A549 (cell line): ENCODE measurements at regions not wholly inside any gene's neighbourhood (a gene's known extent, or its start where the extent isn't known, plus 50 kb on each side); places are given as distances from the start of the nearest gene placed in this dataset.

Experiments
- ATAC-seq, 2 experiments: fragments of 200-7000 bp in 1 of 2; fragments of >200 bp in 1 of 2; cut with Nextera tagmentation in 1 of 2; cut with Tn5 transposase in 1 of 2; 3 replicates each; pipeline versions ENCODE4 v1.8.0 to v1.9.1; 2018 to 2020; ENCODE audit warnings: mild to moderate bottlenecking in 1 of 2, moderate library complexity in 1 of 2
- CTCF ChIA-PET: fragments of 300-600 bp; sonication (Branson Sonifier 250); formaldehyde crosslinking; extraction: SDS; loops from one replicate; lab custom pipeline; 2021; ENCODE audit warnings: antibody characterized with exemption, inconsistent platforms; lab: Yijun Ruan, JAX
- POLR2A ChIA-PET: fragments of 350-600 bp; formaldehyde crosslinking; extraction: SDS; loops from one replicate; lab custom pipeline; 2021; ENCODE audit warnings: antibody characterized with exemption, inconsistent platforms; lab: Yijun Ruan, JAX
- DNase-seq, 2 experiments: peaks; one replicate each; pipeline versions ENCODE4 v3.0.0 to v3.0.0-alpha.2; 2011 to 2016; ENCODE audit warnings: low read depth in 1 of 2, low spot score in 1 of 2
- FAIRE-seq: peaks from 2 replicates; lab custom pipeline; 2011; peaks lifted over from hg19 to GRCh38; lab: Jason Lieb, UNC
- H3K27ac ChIP-seq, 2 experiments: fragments of >200 bp; sonication (Bioruptor Twin); formaldehyde crosslinking; 3 replicates each; pipeline ENCODE4 v1.5.1; 2016 to 2017
- H3K4me1 ChIP-seq: fragments of >200 bp; sonication (Bioruptor Twin); formaldehyde crosslinking; 3 replicates; pipeline ENCODE4 v1.6.1; 2016
- H3K4me2 ChIP-seq: fragments of >200 bp; sonication (Bioruptor Twin); formaldehyde crosslinking; 3 replicates; pipeline ENCODE4 v1.6.1; 2016
- H3K4me3 ChIP-seq: fragments of >200 bp; sonication (Bioruptor Twin); formaldehyde crosslinking; 3 replicates; pipeline ENCODE4 v1.5.1; 2016
- H3K9me3 ChIP-seq: fragments of >200 bp; sonication (Bioruptor Twin); formaldehyde crosslinking; 3 replicates; pipeline ENCODE4 v1.6.1; 2016
- BHLHE40 ChIP-seq: IDR thresholded peaks from 2 replicates; pipeline ENCODE4 v1.6.1; 2012; ENCODE audit warnings: low read depth, low read length, inconsistent platforms
- CBX2 ChIP-seq: fragments of 200-600 bp; sonication (generic); IDR thresholded peaks from 2 replicates; pipeline ENCODE4 v1.6.1; 2016; ENCODE audit warnings: low read depth, mild to moderate bottlenecking, borderline replicate concordance
- CBX8 ChIP-seq: fragments of 200-600 bp; sonication (generic); IDR thresholded peaks from 2 replicates; pipeline ENCODE4 v1.6.1; 2016
- CHD2 ChIP-seq: fragments of 150-350 bp; IDR thresholded peaks from 2 replicates; pipeline ENCODE4 v1.6.1; 2014; ENCODE audit warnings: low read length; ENCODE audit not compliant: partially characterized antibody
- CHD4 ChIP-seq: fragments of 200-600 bp; sonication (generic); IDR thresholded peaks from 2 replicates; pipeline ENCODE4 v1.6.1; 2016; ENCODE audit warnings: antibody characterized with exemption, mild to moderate bottlenecking, borderline replicate concordance
- EP300 ChIP-seq, 2 experiments: fragments of >200 bp; sonication (Bioruptor Twin); formaldehyde crosslinking; IDR thresholded peaks; 2 replicates in 1 of 2; 3 replicates in 1 of 2; pipeline ENCODE4 v1.6.1; 2016 to 2017
- FOSL2 ChIP-seq, 2 experiments: fragments of 450-650 bp in 1 of 2; fragments of >200 bp in 1 of 2; sonication (Bioruptor Twin) in 1 of 2; formaldehyde crosslinking; IDR thresholded peaks; 2 replicates each; pipeline versions ENCODE4 v1.5.0 to v1.6.1; 2016 to 2020; ENCODE audit warnings: mild to moderate bottlenecking in 1 of 2, moderate library complexity in 1 of 2
- HDAC2 ChIP-seq: fragments of 200-600 bp; sonication (generic); IDR thresholded peaks from 2 replicates; pipeline ENCODE4 v1.6.1; 2016
- HOXA7 ChIP-seq: fragments of 250-450 bp; sonication (Bioruptor Pico); IDR thresholded peaks from 2 replicates; pipeline ENCODE4 v1.5.0; 2020; ENCODE audit warnings: mild to moderate bottlenecking, moderate library complexity
- HOXB5 ChIP-seq: fragments of 250-450 bp; sonication (Bioruptor Pico); IDR thresholded peaks from 2 replicates; pipeline ENCODE4 v1.5.0; 2020; ENCODE audit warnings: mild to moderate bottlenecking, moderate library complexity
- JUN ChIP-seq, 2 experiments: fragments of >200 bp; sonication (Bioruptor Twin); formaldehyde crosslinking; IDR thresholded peaks; 2 replicates in 1 of 2; 3 replicates in 1 of 2; pipeline ENCODE4 v1.6.1; 2016 to 2017
- JUNB ChIP-seq: fragments of >200 bp; sonication (Bioruptor Twin); formaldehyde crosslinking; IDR thresholded peaks from 2 replicates; pipeline ENCODE4 v1.6.1; 2016
- KDM1A ChIP-seq: fragments of 200-600 bp; sonication (generic); IDR thresholded peaks from 2 replicates; pipeline ENCODE4 v1.6.1; 2016; ENCODE audit warnings: low read depth, mild to moderate bottlenecking
- MAFK ChIP-seq: fragments of 450-650 bp; IDR thresholded peaks from 2 replicates; pipeline ENCODE4 v1.6.1; 2014; ENCODE audit not compliant: partially characterized antibody
- MAZ ChIP-seq: fragments of 150-350 bp; IDR thresholded peaks from 2 replicates; pipeline ENCODE4 v1.6.1; 2014; ENCODE audit warnings: antibody characterized with exemption, low read depth, low read length, borderline replicate concordance
- MYC ChIP-seq: IDR thresholded peaks from 2 replicates; pipeline ENCODE4 v1.6.1; 2012; ENCODE audit warnings: mild to moderate bottlenecking, inconsistent platforms, low read length, improper control_type of control experiment, borderline replicate concordance
- NR3C1 ChIP-seq: fragments of >200 bp; sonication (Bioruptor Twin); formaldehyde crosslinking; IDR thresholded peaks from 3 replicates; pipeline ENCODE4 v1.6.1; 2017
- POLR2A ChIP-seq: IDR thresholded peaks from 2 replicates; pipeline ENCODE4 v1.6.1; 2012; ENCODE audit warnings: mild to moderate bottlenecking, low read length
- POLR2AphosphoS2 ChIP-seq: conservative IDR thresholded peaks from 2 replicates; pipeline ENCODE4 v1.6.1; 2012; ENCODE audit warnings: low read length, improper control_type of control experiment, inconsistent platforms
- RARB ChIP-seq: fragments of 250-450 bp; sonication (Bioruptor Pico); IDR thresholded peaks from 2 replicates; pipeline ENCODE4 v1.8.0; 2021; ENCODE audit warnings: mild to moderate bottlenecking, moderate library complexity
- RNF2 ChIP-seq: fragments of 200-600 bp; sonication (generic); IDR thresholded peaks from 2 replicates; pipeline ENCODE4 v1.6.1; 2016; ENCODE audit warnings: low read depth, mild to moderate bottlenecking, antibody characterized with exemption, moderate library complexity, borderline replicate concordance
- TFCP2L1 ChIP-seq: fragments of 250-450 bp; sonication (Bioruptor Pico); IDR thresholded peaks from 2 replicates; pipeline ENCODE4 v1.5.0; 2021; ENCODE audit warnings: mild to moderate bottlenecking
- ZC3H11A ChIP-seq: fragments of 450-650 bp; IDR thresholded peaks from 2 replicates; pipeline ENCODE4 v1.6.1; 2014; ENCODE audit warnings: antibody characterized with exemption, mild to moderate bottlenecking
- ZNF302 ChIP-seq: fragments of 250-450 bp; sonication (Bioruptor Pico); IDR thresholded peaks from 2 replicates; pipeline ENCODE4 v1.9.0; 2021; ENCODE audit warnings: inconsistent platforms, mild to moderate bottlenecking, moderate library complexity
- ZSCAN20 ChIP-seq: fragments of 250-450 bp; sonication (Bioruptor Pico); IDR thresholded peaks from 2 replicates; pipeline ENCODE4 v1.8.0; 2022; ENCODE audit warnings: mild to moderate bottlenecking, moderate library complexity
- WGBS: methylation state at CpG from one replicate; pipeline ENCODE4 v1.1.6; 2017; ENCODE audit errors: missing lambda C conversion rate; 5-methylcytosine and 5-hydroxymethylcytosine counted together
- TF ChIP-seq, protein P1 (sequence below): fragments of >200 bp; sonication (Bioruptor Twin); formaldehyde crosslinking; IDR thresholded peaks from 2 replicates; pipeline ENCODE4 v1.6.1; 2016
- TF ChIP-seq, protein P2 (sequence below): fragments of >200 bp; sonication (Bioruptor Twin); formaldehyde crosslinking; IDR thresholded peaks from 3 replicates; pipeline ENCODE4 v1.5.1; 2016
- TF ChIP-seq, protein P3 (sequence below): IDR thresholded peaks from 2 replicates; pipeline ENCODE4 v1.6.1; 2012; ENCODE audit warnings: low read depth, borderline replicate concordance
- TF ChIP-seq, protein P4 (sequence below): fragments of 250-450 bp; sonication (Bioruptor Pico); IDR thresholded peaks from 2 replicates; pipeline ENCODE4 v1.5.0; 2020; ENCODE audit warnings: low read depth, mild to moderate bottlenecking, moderate library complexity

DNA sequence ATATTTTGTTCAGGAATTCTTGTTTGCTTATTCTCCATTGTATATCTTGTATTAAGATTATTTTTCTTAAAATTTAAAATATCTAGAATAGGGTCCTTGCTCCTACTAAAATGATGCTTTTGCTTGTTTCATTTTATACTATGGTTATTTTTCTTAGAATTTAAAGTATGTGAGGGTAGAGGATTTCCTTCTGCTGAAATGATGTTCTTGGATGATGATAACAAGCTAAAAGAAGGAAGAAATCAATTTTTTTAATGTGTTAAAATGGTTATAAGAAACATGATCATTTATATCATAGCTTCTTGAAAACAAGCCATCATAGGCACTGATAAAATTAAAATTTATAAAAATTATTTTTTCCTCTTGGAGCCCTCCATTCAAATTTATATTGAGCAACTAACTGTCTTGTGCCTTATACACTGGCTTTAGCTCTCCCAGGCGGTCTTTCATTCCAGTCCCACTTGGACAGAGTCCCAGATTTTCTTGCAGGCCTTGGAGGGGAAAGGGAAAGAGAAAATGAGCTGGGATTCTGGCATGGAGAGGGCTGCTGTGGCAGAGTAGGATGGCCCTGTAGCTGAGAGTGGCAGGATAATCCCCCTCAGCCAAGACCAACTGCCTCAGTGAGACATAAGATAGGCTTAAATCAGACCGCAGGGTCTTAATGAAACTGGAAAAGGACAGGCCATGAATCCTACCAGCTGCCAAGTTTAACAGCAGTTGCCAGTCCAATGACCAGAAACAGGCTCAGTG, 60.2 kb downstream of the DNAJB9 start:
- DNase-seq (no peak), ATAC-seq (no peak), FAIRE-seq (no peak)
- TF ChIP-seq TFCP2L1 (CRISPR knock-in tag): no peak
- no peak for TF ChIP-seq MAZ
- TF ChIP-seq JUNB: no peak
- TF ChIP-seq FOSL2 (IDR thresholded peaks at IDR 0.05): no peak
- no peak for TF ChIP-seq FOSL2 (CRISPR knock-in tag; IDR thresholded peaks at IDR 0.05)
- TF ChIP-seq HOXA7 (CRISPR knock-in tag): no peak
- TF ChIP-seq POLR2A: no peak
- TF ChIP-seq, protein P1, sequence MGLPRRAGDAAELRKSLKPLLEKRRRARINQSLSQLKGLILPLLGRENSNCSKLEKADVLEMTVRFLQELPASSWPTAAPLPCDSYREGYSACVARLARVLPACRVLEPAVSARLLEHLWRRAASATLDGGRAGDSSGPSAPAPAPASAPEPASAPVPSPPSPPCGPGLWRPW: no peak
- no peak for TF ChIP-seq NR3C1
- no peak for TF ChIP-seq RNF2
- no peak for TF ChIP-seq ZSCAN20 (CRISPR knock-in tag)
- TF ChIP-seq BHLHE40: no peak
- no peak for TF ChIP-seq MYC
- TF ChIP-seq HOXB5 (CRISPR knock-in tag): no peak
- no peak for TF ChIP-seq ZC3H11A
- TF ChIP-seq HDAC2: no peak
- no peak for TF ChIP-seq CBX8
- no peak for TF ChIP-seq CBX2
- TF ChIP-seq, protein P2, sequence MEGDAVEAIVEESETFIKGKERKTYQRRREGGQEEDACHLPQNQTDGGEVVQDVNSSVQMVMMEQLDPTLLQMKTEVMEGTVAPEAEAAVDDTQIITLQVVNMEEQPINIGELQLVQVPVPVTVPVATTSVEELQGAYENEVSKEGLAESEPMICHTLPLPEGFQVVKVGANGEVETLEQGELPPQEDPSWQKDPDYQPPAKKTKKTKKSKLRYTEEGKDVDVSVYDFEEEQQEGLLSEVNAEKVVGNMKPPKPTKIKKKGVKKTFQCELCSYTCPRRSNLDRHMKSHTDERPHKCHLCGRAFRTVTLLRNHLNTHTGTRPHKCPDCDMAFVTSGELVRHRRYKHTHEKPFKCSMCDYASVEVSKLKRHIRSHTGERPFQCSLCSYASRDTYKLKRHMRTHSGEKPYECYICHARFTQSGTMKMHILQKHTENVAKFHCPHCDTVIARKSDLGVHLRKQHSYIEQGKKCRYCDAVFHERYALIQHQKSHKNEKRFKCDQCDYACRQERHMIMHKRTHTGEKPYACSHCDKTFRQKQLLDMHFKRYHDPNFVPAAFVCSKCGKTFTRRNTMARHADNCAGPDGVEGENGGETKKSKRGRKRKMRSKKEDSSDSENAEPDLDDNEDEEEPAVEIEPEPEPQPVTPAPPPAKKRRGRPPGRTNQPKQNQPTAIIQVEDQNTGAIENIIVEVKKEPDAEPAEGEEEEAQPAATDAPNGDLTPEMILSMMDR: no peak
- no peak for TF ChIP-seq ZNF302
- ChIA-PET POLR2A (no interaction called here), CTCF (interaction anchor here (0.6 kb wide), 1 partner anchor 252 kb away, joined by 5 read pairs; no protein-coding TSS in a partner anchor)
- no peaks in the 10 kb centered on the region for H3K4me1 ChIP-seq
- no peak overlapping the region for H3K27ac ChIP-seq
- no peak overlapping the region for H3K4me3 ChIP-seq
- WGBS: 14% methylated on average over 2 of the region's 2 CpGs
- H3K9me3 ChIP-seq: 0 out of 3 replicates have a peak, but pooled peaks cover 2% of the 10 kb centered on the region
- no peak overlapping the region for H3K4me2 ChIP-seq

DNA sequence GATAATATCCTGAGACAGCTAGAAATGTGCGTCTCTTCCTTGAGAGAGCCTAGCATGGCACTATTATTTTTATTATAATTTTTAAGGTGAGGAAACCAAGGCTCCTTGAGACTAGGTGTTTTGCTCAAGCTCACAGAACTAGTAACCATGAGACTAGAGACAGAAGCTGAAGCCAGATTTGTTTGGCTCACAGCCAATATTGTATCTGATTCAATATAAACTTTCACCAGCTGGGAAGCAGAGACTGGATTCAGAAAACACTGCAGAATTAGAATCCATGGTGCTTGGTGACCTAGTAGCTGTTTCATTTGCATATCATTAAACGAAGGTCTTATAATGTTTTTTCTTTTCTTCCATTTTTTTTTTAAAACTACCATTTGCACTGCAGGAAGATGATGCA, 64.4 kb downstream of the DNAJB9 start:
- Histone ChIP-seq H3K27ac (no peak overlapping the region), H3K9me3 (no peaks in the 10 kb centered on the region), H3K4me2 (no peak overlapping the region), H3K4me3 (no peak overlapping the region), H3K4me1 (no peaks in the 10 kb centered on the region)
- WGBS: 43% methylated on average over 2 of the region's 2 CpGs
- CTCF ChIA-PET: no interaction called here
- FAIRE-seq (no peak), ATAC-seq (no peak), DNase-seq (no peak)
- TF ChIP-seq, protein P3, sequence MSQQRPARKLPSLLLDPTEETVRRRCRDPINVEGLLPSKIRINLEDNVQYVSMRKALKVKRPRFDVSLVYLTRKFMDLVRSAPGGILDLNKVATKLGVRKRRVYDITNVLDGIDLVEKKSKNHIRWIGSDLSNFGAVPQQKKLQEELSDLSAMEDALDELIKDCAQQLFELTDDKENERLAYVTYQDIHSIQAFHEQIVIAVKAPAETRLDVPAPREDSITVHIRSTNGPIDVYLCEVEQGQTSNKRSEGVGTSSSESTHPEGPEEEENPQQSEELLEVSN: no peak
- no peak for TF ChIP-seq MAZ
- TF ChIP-seq JUN (IDR thresholded peaks at IDR 0.05): no peak
- TF ChIP-seq ZC3H11A: no peak
- TF ChIP-seq, protein P4, sequence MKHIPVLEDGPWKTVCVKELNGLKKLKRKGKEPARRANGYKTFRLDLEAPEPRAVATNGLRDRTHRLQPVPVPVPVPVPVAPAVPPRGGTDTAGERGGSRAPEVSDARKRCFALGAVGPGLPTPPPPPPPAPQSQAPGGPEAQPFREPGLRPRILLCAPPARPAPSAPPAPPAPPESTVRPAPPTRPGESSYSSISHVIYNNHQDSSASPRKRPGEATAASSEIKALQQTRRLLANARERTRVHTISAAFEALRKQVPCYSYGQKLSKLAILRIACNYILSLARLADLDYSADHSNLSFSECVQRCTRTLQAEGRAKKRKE (CRISPR knock-in tag): no peak
- no peak for TF ChIP-seq CHD4
- TF ChIP-seq CHD2: no peak
- TF ChIP-seq KDM1A: no peak
- TF ChIP-seq CBX2: no peak
- no peak for TF ChIP-seq RARB
- TF ChIP-seq EP300 (IDR thresholded peaks at IDR 0.05): no peak
- TF ChIP-seq MYC: no peak
- TF ChIP-seq MAFK: no peak
- no peak for TF ChIP-seq POLR2AphosphoS2
- POLR2A ChIA-PET: no interaction called here
